Body of pancreas (tissue), 4 donors: ENCODE measurements at regions not wholly inside any gene's neighbourhood (a gene's known extent, or its start where the extent isn't known, plus 50 kb on each side); places are given as distances from the start of the nearest gene placed in this dataset.

Experiments used
- ATAC-seq: fragments of 150-250 bp; one replicate; pipeline ENCODE4 v1.9.1; 2016
- DNase-seq, 4 donors: peaks; one replicate each; pipeline ENCODE4 v3.0.0-alpha.2; 2019
- H3K27ac ChIP-seq, 4 donors: fragments of 200-600 bp; sonication (generic); 1 replicate in 3 of 4; 2 replicates in 1 of 4; pipeline versions ENCODE4 v1.5.1 to v1.6.1; 2016 to 2019; ENCODE audit warnings: mild to moderate bottlenecking in 1 of 4, mixed read lengths in 1 of 4, moderate library complexity in 1 of 4
- H3K27me3 ChIP-seq, 2 donors: fragments of 200-600 bp; sonication (generic); one replicate each; pipeline ENCODE4 v1.6.0; 2016; ENCODE audit warnings: mild to moderate bottlenecking in 1 of 2
- H3K36me3 ChIP-seq, 2 donors: fragments of 200-600 bp; sonication (generic); replicated peaks in 1 of 2; 2 replicates each; pipeline ENCODE4 v1.5.1; 2016; ENCODE audit warnings: low read depth in 2 of 2; ENCODE audit not compliant: insufficient read depth in 1 of 2
- H3K4me1 ChIP-seq: fragments of 200-600 bp; sonication (generic); one replicate; pipeline ENCODE4 v1.6.0; 2016
- H3K4me3 ChIP-seq, 2 donors: fragments of 200-600 bp; sonication (generic); 1 replicate in 1 of 2; 2 replicates in 1 of 2; pipeline ENCODE4 v1.5.1; 2016 to 2019
- H3K9me3 ChIP-seq, 3 donors: fragments of 200-600 bp; sonication (generic); 1 replicate in 2 of 3; 2 replicates in 1 of 3; pipeline ENCODE4 v1.5.1; 2016
- CTCF ChIP-seq, 7 experiments: fragments of 450-650 bp in 4 of 7; fragments of 200-600 bp in 3 of 7; sonication (generic) in 3 of 7; IDR thresholded peaks; one replicate each; pipeline ENCODE4 v1.5.1; 2016 to 2019; ENCODE audit warnings: antibody characterized with exemption in 7 of 7
- POLR2A ChIP-seq, 3 donors: fragments of 450-650 bp; IDR thresholded peaks; one replicate each; pipeline ENCODE4 v1.6.1; 2016; ENCODE audit warnings: antibody characterized with exemption in 3 of 3, mild to moderate bottlenecking in 2 of 3
- WGBS, 2 donors: methylation state at CpG; one replicate each; pipeline ENCODE4 v1.1.5; 2017; 5-methylcytosine and 5-hydroxymethylcytosine counted together
- intact Hi-C: fragments of 100-400 bp; cut with DNase I; formaldehyde crosslinking; loops from one replicate; pipeline ENCODE4 v1.15.1; 2023

- Histone ChIP-seq H3K27ac (no peak overlapping the region), H3K36me3 (no peaks in the 10 kb centered on the region), H3K4me1 (no peaks in the 10 kb centered on the region), H3K9me3 (no peaks in the 10 kb centered on the region), H3K27me3 (no peaks in the 10 kb centered on the region), H3K4me3 (no peak overlapping the region)
- 71 to 72% methylated on average over 8 of the region's 8 CpGs for WGBS, 2 donors
- intact Hi-C loops = no loop called here
- DNase-seq (no peak), ATAC-seq (no peak)
- TF ChIP-seq POLR2A (IDR thresholded peaks at IDR 0.05) (no peak), CTCF (IDR thresholded peaks at IDR 0.05) (no peak)
These were observed 517.8 kb downstream of the CCDC171 start for GRCh38 chr9:16070455-16071145.

- no peaks in the 10 kb centered on the region for H3K4me1 ChIP-seq
- DNase-seq (no peak), ATAC-seq (no peak)
- TF ChIP-seq CTCF (IDR thresholded peaks at IDR 0.05) = no peak
- TF ChIP-seq POLR2A (IDR thresholded peaks at IDR 0.05) = no peak
- no peak overlapping the region for H3K27ac ChIP-seq
- no peaks in the 10 kb centered on the region for H3K36me3 ChIP-seq
- intact Hi-C loops = no loop called here
- 58 to 61% methylated on average over 4 of the region's 4 CpGs for WGBS, 2 donors
- H3K4me3 ChIP-seq = no peak overlapping the region
- H3K9me3 ChIP-seq = no peaks in the 10 kb centered on the region
- H3K27me3 ChIP-seq = no peaks in the 10 kb centered on the region
These were observed 518.6 kb downstream of the CCDC171 start for GRCh38 chr9:16071400-16071799.

- no peak for TF ChIP-seq POLR2A (IDR thresholded peaks at IDR 0.05)
- TF ChIP-seq CTCF (IDR thresholded peaks at IDR 0.05) = no peak
- 36 to 41% methylated on average over 2 of the region's 2 CpGs for WGBS, 2 donors
- no peak for DNase-seq
- H3K4me1 ChIP-seq = no peaks in the 10 kb centered on the region
- no peaks in the 10 kb centered on the region for H3K36me3 ChIP-seq
- no peaks in the 10 kb centered on the region for H3K27me3 ChIP-seq
- no peak overlapping the region for H3K27ac ChIP-seq
- H3K4me3 ChIP-seq = no peak overlapping the region
- no peak for ATAC-seq
- intact Hi-C loops = no loop called here
- no peaks in the 10 kb centered on the region for H3K9me3 ChIP-seq
These were observed 522.1 kb downstream of the CCDC171 start for GRCh38 chr9:16074963-16075362.

- TF ChIP-seq POLR2A (IDR thresholded peaks at IDR 0.05) (no peak), CTCF (IDR thresholded peaks at IDR 0.05) (no peak)
- Histone ChIP-seq H3K27ac (no peak overlapping the region), H3K4me1 (no peaks in the 10 kb centered on the region), H3K9me3 (no peaks in the 10 kb centered on the region), H3K27me3 (no peaks in the 10 kb centered on the region), H3K36me3 (no peaks in the 10 kb centered on the region), H3K4me3 (no peak overlapping the region)
- intact Hi-C loops = no loop called here
- WGBS, 2 donors = 59 to 60% methylated on average over 1 of the region's 1 CpG
- DNase-seq (no peak), ATAC-seq (no peak)
These were observed 522.9 kb downstream of the CCDC171 start for GRCh38 chr9:16075696-16076095.

- H3K9me3 ChIP-seq = no peaks in the 10 kb centered on the region
- no peak overlapping the region for H3K4me3 ChIP-seq
- no peak for TF ChIP-seq CTCF (IDR thresholded peaks at IDR 0.05)
- no peak for TF ChIP-seq POLR2A (IDR thresholded peaks at IDR 0.05)
- no peaks in the 10 kb centered on the region for H3K36me3 ChIP-seq
- WGBS, 2 donors = 76% methylated on average over 7 of the region's 7 CpGs
- no peaks in the 10 kb centered on the region for H3K27me3 ChIP-seq
- no peaks in the 10 kb centered on the region for H3K4me1 ChIP-seq
- DNase-seq = no peak
- intact Hi-C loops = no loop called here
- no peak overlapping the region for H3K27ac ChIP-seq
- ATAC-seq = no peak
These were observed 523.7 kb downstream of the CCDC171 start for GRCh38 chr9:16076511-16076910.
